Sigmoid colon (tissue), 4 donors: ENCODE measurements at regions not wholly inside any gene's neighbourhood (a gene's known extent, or its start where the extent isn't known, plus 50 kb on each side); places are given as distances from the start of the nearest gene placed in this dataset.

ENCODE experiments used
- EP300 ChIP-seq, 4 donors: sonication (generic); formaldehyde crosslinking; IDR thresholded peaks; one replicate each; pipeline ENCODE4 v1.6.1; 2017; ENCODE audit warnings: antibody characterized with exemption in 4 of 4
- POLR2A ChIP-seq, 2 donors: fragments of 450-650 bp; IDR thresholded peaks; one replicate each; pipeline ENCODE4 v1.6.1; 2016; ENCODE audit warnings: antibody characterized with exemption in 2 of 2, mild to moderate bottlenecking in 2 of 2, moderate library complexity in 2 of 2
- TF ChIP-seq, protein P1 (sequence below), 4 experiments: fragments of 450-650 bp in 3 of 4; fragments of 200-600 bp in 1 of 4; IDR thresholded peaks; one replicate each; pipeline ENCODE4 v1.5.1; 2016 to 2019; ENCODE audit warnings: antibody characterized with exemption in 4 of 4, mild to moderate bottlenecking in 3 of 4, moderate library complexity in 2 of 4

DNA sequence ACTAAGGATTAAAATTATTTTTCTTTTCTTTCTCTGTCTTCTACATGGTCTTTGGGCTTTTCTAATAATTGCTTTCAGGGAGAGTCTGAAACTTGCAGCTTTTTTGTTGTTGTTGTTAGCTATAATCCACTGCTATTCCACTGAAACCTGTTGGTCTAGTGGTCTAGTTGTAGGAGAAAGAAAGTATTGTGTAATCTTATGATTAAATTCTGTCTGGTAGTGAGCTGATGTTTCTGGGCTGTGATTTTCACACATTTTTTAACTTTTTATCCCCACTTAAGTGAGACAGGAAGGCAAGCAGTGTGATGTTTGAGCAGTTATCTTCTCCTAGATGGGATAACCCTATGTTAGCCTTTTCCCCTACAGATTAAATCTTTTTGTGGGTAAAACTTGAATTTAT, 825.2 kb downstream of the PCDH7 start:
- TF ChIP-seq POLR2A (IDR thresholded peaks at IDR 0.05) (no peak), EP300 (IDR thresholded peaks at IDR 0.05) (no peak)
- TF ChIP-seq, protein P1, sequence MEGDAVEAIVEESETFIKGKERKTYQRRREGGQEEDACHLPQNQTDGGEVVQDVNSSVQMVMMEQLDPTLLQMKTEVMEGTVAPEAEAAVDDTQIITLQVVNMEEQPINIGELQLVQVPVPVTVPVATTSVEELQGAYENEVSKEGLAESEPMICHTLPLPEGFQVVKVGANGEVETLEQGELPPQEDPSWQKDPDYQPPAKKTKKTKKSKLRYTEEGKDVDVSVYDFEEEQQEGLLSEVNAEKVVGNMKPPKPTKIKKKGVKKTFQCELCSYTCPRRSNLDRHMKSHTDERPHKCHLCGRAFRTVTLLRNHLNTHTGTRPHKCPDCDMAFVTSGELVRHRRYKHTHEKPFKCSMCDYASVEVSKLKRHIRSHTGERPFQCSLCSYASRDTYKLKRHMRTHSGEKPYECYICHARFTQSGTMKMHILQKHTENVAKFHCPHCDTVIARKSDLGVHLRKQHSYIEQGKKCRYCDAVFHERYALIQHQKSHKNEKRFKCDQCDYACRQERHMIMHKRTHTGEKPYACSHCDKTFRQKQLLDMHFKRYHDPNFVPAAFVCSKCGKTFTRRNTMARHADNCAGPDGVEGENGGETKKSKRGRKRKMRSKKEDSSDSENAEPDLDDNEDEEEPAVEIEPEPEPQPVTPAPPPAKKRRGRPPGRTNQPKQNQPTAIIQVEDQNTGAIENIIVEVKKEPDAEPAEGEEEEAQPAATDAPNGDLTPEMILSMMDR (IDR thresholded peaks at IDR 0.05), result no peak
